Osteocyte (in vitro differentiated cells): ENCODE measurements at regions not wholly inside any gene's neighbourhood (a gene's known extent, or its start where the extent isn't known, plus 50 kb on each side); places are given as distances from the start of the nearest gene placed in this dataset.

Experiments used
- DNase-seq: peaks from one replicate; pipeline ENCODE4 v3.0.0; 2021; ENCODE audit warnings: mixed read lengths; ENCODE audit not compliant: unreplicated experiment; ENCODE audit errors: extremely low spot score
- H3K27ac Mint-ChIP-seq: one replicate; pipeline ENCODE4 v1.8.0; 2021; ENCODE audit warnings: mild to moderate bottlenecking, mixed read lengths; ENCODE audit not compliant: unreplicated experiment
- H3K27me3 Mint-ChIP-seq: one replicate; pipeline ENCODE4 v1.8.0; 2021; ENCODE audit warnings: mixed read lengths; ENCODE audit not compliant: unreplicated experiment
- H3K36me3 Mint-ChIP-seq: one replicate; pipeline ENCODE4 v1.8.0; 2021; ENCODE audit warnings: mixed read lengths; ENCODE audit not compliant: unreplicated experiment
- H3K4me1 Mint-ChIP-seq: one replicate; pipeline ENCODE4 v1.8.0; 2021; ENCODE audit warnings: mixed read lengths; ENCODE audit not compliant: unreplicated experiment
- H3K4me3 Mint-ChIP-seq: one replicate; pipeline ENCODE4 v1.8.0; 2021; ENCODE audit warnings: mild to moderate bottlenecking, moderate library complexity, mixed read lengths; ENCODE audit not compliant: unreplicated experiment
- H3K9me3 Mint-ChIP-seq: one replicate; pipeline ENCODE4 v1.8.0; 2021; ENCODE audit warnings: mixed read lengths; ENCODE audit not compliant: unreplicated experiment
- TF ChIP-seq, protein P1 (sequence below): fragments of 200-600 bp; sonication (generic); IDR thresholded peaks from 2 replicates; pipeline ENCODE4 v1.5.0; 2021; ENCODE audit warnings: antibody characterized with exemption, mild to moderate bottlenecking, moderate library complexity

DNA sequence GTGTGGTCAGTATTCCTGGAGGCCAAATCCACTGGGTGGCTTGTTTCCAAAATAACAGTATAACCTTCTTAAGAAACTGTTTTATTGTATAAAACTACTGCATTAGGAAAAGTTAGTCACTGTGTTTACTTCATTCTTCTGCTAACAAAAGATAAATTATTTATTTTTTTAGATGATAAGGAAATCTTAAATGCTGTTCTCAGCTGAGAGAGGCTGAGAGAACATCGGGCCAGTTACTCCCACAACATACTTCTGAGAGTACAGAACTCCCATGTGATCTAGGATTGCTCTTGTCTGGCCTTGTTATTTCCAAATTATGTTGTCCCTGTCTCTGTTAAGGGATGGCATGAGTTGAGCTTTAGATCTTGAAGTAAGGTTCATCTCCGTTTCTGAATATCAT is 96.7 kb upstream of the CXADR start:
- no peak for DNase-seq
- no peak overlapping the region for H3K27ac Mint-ChIP-seq
- H3K4me1 Mint-ChIP-seq = no peaks in the 10 kb centered on the region
- H3K4me3 Mint-ChIP-seq = no peak overlapping the region
- peaks cover 19% of the 10 kb centered on the region for H3K9me3 Mint-ChIP-seq
- H3K27me3 Mint-ChIP-seq = no peaks in the 10 kb centered on the region
- H3K36me3 Mint-ChIP-seq = no peaks in the 10 kb centered on the region
- TF ChIP-seq, protein P1, sequence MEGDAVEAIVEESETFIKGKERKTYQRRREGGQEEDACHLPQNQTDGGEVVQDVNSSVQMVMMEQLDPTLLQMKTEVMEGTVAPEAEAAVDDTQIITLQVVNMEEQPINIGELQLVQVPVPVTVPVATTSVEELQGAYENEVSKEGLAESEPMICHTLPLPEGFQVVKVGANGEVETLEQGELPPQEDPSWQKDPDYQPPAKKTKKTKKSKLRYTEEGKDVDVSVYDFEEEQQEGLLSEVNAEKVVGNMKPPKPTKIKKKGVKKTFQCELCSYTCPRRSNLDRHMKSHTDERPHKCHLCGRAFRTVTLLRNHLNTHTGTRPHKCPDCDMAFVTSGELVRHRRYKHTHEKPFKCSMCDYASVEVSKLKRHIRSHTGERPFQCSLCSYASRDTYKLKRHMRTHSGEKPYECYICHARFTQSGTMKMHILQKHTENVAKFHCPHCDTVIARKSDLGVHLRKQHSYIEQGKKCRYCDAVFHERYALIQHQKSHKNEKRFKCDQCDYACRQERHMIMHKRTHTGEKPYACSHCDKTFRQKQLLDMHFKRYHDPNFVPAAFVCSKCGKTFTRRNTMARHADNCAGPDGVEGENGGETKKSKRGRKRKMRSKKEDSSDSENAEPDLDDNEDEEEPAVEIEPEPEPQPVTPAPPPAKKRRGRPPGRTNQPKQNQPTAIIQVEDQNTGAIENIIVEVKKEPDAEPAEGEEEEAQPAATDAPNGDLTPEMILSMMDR = no peak

DNA sequence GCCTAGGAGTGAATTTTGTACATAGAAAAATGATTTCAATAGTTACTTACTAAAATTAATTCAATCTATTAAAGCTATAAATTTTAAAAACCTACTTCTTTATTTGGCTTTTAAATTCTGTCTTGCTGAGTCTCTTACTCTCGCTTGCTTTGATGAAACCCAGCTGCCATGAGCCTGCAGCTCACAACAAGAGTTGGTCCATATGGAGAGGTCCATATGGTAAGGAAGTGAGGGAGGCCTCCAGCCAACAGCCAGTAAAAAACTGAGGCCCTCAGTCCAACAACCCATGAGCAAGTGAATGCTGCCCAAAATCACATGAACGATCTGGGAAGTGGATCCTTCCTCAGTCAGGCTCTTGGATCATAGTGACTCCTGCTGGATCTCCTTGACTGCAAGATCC is 89.9 kb upstream of the CXADR start:
- no peak for DNase-seq
- no peaks in the 10 kb centered on the region for H3K36me3 Mint-ChIP-seq
- TF ChIP-seq, protein P1 = no peak
- H3K4me3 Mint-ChIP-seq = no peak overlapping the region
- H3K27me3 Mint-ChIP-seq = no peaks in the 10 kb centered on the region
- no peak overlapping the region for H3K27ac Mint-ChIP-seq
- H3K4me1 Mint-ChIP-seq = no peaks in the 10 kb centered on the region
- peaks cover 9% of the 10 kb centered on the region for H3K9me3 Mint-ChIP-seq

DNA sequence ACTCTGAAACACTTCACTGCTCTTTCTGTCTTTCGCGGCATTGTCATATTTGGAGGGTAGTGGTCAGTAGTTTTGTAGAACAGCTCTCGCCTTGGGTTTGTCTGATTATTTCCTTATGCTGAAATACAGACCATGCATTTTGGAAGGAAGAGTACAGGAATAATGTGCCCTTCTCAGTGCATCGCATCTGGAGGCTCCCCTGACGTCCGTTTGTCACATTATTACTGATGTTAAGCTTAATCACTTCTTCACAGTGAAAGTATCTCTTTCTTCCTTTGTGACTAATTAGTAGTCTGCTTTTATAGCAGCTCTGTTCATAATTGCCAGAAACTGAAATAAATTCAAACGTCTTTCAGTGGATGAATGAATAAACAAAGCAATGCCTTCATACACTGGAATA is 85.7 kb upstream of the CXADR start:
- Mint-ChIP-seq H3K36me3 (no peaks in the 10 kb centered on the region), H3K27me3 (no peaks in the 10 kb centered on the region), H3K4me3 (no peak overlapping the region), H3K4me1 (no peaks in the 10 kb centered on the region), H3K9me3 (peaks cover 6% of the 10 kb centered on the region), H3K27ac (no peak overlapping the region)
- DNase-seq = no peak
- TF ChIP-seq, protein P1 = no peak

DNA sequence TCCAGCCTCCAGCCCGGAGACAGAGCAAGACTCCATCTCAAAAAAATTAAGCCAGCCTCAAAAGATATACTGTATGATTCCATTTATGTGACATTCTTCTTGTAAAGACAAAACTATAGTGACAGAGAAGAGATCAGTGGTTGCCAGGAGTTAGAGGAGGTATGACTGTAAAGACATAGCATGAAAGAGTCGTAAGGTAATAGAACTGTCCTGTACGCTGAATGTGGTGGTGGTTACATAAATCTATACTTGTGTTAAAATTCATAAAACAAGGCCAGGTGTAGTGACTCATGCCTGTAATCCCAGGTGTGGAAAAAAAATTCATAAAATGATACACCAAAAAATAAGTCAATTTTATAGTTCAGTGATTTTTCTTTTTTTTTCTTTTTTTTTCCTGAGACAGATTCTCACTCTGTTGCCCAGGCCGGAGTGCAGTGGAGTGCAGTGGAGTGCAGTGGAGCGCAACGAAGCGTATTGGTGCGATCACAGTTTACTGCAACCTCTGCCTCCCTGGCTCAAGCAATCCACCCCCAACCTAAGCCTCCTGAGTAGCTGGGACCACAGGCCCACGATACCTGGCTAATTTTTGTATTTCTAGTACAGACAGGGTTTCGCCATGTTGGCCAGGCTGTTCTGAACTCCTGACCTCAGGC is 84.9 kb upstream of the CXADR start:
- DNase-seq = no peak
- no peak overlapping the region for H3K27ac Mint-ChIP-seq
- no peaks in the 10 kb centered on the region for H3K36me3 Mint-ChIP-seq
- no peaks in the 10 kb centered on the region for H3K27me3 Mint-ChIP-seq
- no peak overlapping the region for H3K4me3 Mint-ChIP-seq
- H3K9me3 Mint-ChIP-seq = peaks cover 9% of the 10 kb centered on the region
- TF ChIP-seq, protein P1 = no peak
- H3K4me1 Mint-ChIP-seq = no peaks in the 10 kb centered on the region

DNA sequence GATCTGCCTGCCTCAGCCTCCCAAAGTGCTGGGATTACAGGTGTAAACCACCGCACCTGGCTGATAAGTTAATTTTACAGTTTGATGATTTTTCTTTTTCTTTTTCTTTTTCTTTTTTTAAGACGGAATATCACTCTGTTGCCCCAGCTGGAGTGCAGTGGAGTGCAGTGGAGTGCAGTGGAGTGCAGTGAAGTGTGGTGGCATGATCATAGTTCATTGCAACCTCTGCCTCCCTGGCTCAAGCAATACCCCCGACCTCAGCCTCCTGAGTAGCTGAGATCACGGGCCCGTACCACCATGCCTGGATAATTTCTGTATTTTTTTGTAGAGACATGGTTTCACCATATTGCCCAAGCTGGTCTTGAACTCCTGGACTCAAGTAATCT is 84.4 kb upstream of the CXADR start:
- H3K9me3 Mint-ChIP-seq = peaks cover 9% of the 10 kb centered on the region
- no peak for DNase-seq
- TF ChIP-seq, protein P1 = no peak
- H3K4me1 Mint-ChIP-seq = no peaks in the 10 kb centered on the region
- H3K4me3 Mint-ChIP-seq = no peak overlapping the region
- H3K27me3 Mint-ChIP-seq = no peaks in the 10 kb centered on the region
- H3K36me3 Mint-ChIP-seq = no peaks in the 10 kb centered on the region
- no peak overlapping the region for H3K27ac Mint-ChIP-seq
